ENCODE measurements at regions not wholly inside any gene's neighbourhood (a gene's known extent, or its start where the extent isn't known, plus 50 kb on each side); places are given as distances from the start of the nearest gene placed in this dataset.

DNA sequence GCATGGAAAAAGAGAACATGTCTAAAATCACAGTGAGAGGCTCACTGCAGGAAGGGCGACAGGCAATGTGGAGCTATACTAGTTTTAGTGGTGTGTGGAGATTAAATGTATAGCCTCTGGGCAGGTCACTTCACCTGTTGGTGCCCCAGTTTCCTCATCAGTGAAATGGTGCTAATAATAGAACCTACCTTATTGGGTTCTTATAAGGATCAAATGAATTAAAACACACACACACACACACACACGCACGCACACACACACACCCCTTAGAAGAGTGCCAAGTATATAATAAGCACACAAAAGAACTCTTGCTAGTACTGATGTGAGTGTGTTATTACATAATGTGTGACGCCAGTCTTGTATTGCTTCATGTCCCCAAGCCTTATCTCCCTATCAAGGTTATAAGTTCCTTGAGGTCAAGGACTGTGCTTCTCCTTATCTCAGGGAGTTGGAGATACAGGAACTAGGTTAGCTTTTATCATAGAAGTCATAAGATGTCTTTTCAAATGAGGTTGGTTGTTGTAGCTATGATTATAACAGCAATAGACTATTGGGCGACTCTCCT is 98.0 kb upstream of the CXCR4 start:
- no peak for DNase-seq (ENCODE audit: low spot score)
- TF ChIP-seq, protein P1, sequence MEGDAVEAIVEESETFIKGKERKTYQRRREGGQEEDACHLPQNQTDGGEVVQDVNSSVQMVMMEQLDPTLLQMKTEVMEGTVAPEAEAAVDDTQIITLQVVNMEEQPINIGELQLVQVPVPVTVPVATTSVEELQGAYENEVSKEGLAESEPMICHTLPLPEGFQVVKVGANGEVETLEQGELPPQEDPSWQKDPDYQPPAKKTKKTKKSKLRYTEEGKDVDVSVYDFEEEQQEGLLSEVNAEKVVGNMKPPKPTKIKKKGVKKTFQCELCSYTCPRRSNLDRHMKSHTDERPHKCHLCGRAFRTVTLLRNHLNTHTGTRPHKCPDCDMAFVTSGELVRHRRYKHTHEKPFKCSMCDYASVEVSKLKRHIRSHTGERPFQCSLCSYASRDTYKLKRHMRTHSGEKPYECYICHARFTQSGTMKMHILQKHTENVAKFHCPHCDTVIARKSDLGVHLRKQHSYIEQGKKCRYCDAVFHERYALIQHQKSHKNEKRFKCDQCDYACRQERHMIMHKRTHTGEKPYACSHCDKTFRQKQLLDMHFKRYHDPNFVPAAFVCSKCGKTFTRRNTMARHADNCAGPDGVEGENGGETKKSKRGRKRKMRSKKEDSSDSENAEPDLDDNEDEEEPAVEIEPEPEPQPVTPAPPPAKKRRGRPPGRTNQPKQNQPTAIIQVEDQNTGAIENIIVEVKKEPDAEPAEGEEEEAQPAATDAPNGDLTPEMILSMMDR (IDR thresholded peaks at IDR 0.05; ENCODE audit: extremely low read depth, missing control alignments) = no peak

DNA sequence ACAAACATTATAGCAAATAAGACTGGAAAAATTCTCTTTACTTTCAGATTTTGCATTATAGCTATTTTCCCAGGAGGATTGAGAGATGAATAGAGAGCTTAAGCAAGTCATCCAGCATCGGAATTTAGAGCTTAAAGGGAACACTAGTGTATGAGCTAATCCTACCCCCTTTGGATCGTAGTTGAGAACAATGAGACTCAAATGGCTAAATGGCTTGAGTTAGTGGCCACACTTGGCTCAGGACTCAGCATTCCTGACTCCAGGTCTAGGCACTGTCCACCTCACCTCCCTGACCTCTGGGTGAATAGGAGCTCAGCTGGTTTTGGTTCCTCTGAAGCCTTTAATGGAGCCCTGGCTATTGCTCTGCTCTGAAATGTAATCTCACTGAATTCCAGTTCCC is 97.5 kb upstream of the CXCR4 start:
- DNase-seq (ENCODE audit: low spot score) = no peak
- TF ChIP-seq, protein P1 (IDR thresholded peaks at IDR 0.05; ENCODE audit: extremely low read depth, missing control alignments) = no peak

DNA sequence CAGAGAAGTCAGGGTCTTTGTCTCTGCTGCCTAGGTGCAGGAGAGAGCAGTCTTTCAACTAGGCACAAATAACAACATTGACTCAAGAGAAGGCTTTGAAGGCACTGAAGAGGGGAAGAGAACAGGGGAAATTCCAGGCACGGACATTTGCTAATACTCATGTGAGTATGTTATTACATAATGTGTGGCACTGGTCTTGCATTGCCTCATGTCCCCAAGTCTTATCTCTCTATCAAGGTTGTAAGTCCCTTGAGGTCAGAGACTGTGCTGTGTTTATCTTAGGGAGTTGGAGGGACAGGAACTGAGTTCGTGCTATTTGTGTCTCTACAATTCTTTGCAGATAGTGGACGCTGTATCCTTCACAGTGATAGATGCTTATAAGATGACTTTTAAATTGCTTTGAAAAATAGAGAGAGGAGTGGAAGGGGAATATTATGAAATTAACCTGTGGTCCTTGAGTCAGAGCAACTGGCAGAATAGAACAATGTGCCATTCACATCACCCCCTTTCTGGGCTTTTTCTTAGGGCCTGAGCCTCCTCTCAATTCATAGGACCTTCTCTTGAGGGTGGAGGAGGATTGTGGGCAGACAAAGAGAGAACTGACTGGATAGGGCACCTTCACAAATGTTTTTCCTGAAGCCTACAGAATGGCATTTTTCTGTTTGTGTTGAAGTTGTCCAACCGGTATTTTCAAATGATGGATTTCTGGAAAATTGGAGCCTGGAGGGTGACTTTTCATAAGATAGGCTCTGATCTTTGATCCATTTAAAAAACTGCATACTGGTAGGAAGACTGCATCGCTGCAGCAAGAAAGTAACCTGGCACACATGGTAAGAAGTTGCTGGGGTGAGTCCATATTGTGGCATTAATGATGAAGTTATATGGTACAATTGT is 96.6 kb upstream of the CXCR4 start:
- peak; percentile 14 for DNase-seq (ENCODE audit: low spot score)
- TF ChIP-seq, protein P1 (IDR thresholded peaks at IDR 0.05; ENCODE audit: extremely low read depth, missing control alignments) = no peak

DNA sequence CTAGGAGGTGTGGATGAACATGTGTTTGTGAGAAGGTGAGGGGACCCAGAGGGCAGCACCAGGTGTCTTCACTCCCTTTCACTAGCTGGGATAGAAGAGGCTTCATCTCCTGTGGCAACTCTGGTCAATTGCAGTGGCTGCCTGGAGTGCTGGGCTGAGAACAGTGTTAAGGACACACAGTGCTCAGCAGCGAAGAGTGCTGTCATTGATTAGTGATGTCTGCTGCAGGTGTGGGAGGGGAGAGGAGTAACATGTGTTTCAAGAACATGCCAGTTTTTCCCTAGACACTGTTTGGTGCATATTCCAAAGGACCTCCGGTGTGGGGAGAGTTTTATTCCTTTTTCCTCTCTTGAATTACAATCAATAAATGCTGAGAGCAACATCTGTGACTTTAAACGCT is 95.9 kb upstream of the CXCR4 start:
- TF ChIP-seq, protein P1 (IDR thresholded peaks at IDR 0.05; ENCODE audit: extremely low read depth, missing control alignments) = no peak
- DNase-seq (ENCODE audit: low spot score) = no peak

DNA sequence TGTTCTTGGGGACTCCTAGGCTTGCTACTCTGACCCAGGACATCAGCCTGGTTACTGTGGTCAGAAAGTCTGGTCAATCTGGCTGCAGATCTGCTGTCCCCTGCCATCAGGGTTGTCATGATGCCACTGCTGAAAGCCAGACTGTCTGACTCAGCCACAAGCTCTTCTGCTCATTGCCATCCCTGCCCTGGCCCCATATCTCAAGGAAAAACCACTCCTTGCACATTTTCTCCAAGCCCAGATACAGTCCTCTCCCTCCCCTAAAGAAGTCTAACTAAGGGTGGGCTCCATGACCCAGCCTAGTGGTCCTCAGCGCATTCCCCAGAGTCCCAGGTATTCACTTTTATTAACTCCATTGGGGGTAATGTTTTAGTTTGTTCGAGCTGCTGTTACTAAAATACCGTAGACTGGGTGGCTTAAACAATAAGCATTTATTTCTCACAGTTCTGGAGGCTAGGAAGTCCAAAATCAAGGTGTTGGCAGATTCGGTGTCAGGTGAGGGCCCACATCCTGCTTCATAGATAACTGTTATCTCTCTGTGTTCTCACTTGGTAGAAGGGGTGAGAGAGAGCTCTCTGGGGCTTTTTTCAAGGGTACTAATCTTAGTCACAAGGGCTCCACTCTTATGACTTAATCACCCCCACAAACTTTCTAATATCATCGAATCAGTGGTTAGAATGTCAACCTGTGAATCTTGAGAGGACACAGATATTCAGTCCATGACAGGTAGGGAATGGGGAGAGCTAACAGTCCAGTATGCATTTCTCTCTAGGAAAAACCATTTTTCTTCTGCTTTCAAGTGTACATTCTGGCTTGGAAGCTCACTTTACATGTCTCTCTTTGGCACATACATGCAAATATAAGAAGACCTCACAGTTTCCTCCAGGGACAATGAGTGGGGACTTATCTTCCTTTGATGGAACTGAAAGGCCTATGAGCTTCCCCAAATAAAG is 94.8 kb upstream of the CXCR4 start:
- TF ChIP-seq, protein P1 (IDR thresholded peaks at IDR 0.05; ENCODE audit: extremely low read depth, missing control alignments) = no peak
- DNase-seq (ENCODE audit: low spot score) = peak; percentile 21

DNA sequence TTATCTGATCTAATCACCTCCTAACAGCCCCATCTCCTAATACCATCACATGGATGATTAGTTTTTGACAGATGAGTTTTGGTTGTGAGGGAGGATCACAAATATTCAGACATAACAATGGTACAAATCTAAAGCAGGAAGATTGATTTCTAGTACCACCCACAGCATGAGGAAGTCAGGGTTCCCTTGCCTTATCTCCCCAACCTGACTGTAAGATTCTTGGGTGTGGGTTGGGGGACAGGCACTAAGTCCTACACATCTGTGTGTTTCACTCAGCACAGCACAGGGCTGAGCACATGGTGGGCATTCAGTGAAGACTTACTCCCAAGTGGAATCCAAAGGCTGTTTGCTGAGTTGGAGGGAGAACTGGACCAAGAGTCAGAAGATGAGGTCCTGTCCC is 93.8 kb upstream of the CXCR4 start:
- no peak for DNase-seq (ENCODE audit: low spot score)

More for the DNA sequence above, 93.8 kb upstream of the CXCR4 start:
- TF ChIP-seq, protein P1 (IDR thresholded peaks at IDR 0.05; ENCODE audit: extremely low read depth, missing control alignments) = no peak

All from GM20000 (cell line).